ENCODE measurements at regions not wholly inside any gene's neighbourhood (a gene's known extent, or its start where the extent isn't known, plus 50 kb on each side); places are given as distances from the start of the nearest gene placed in this dataset.

- no peak for DNase-seq (ENCODE audit: low read depth)
- TF ChIP-seq, protein P1, sequence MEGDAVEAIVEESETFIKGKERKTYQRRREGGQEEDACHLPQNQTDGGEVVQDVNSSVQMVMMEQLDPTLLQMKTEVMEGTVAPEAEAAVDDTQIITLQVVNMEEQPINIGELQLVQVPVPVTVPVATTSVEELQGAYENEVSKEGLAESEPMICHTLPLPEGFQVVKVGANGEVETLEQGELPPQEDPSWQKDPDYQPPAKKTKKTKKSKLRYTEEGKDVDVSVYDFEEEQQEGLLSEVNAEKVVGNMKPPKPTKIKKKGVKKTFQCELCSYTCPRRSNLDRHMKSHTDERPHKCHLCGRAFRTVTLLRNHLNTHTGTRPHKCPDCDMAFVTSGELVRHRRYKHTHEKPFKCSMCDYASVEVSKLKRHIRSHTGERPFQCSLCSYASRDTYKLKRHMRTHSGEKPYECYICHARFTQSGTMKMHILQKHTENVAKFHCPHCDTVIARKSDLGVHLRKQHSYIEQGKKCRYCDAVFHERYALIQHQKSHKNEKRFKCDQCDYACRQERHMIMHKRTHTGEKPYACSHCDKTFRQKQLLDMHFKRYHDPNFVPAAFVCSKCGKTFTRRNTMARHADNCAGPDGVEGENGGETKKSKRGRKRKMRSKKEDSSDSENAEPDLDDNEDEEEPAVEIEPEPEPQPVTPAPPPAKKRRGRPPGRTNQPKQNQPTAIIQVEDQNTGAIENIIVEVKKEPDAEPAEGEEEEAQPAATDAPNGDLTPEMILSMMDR (IDR thresholded peaks at IDR 0.05; ENCODE audit: insufficient read depth, low read depth, low read length, missing control alignments), result no peak
Measured at GRCh38 chr10:78995987-78996791, 72.6 kb upstream of the ZMIZ1 start.

GRCh38 chr10:78996792-78997129, 72.0 kb upstream of the ZMIZ1 start:
- TF ChIP-seq, protein P1 (IDR thresholded peaks at IDR 0.05; ENCODE audit: insufficient read depth, low read depth, low read length, missing control alignments), result no peak
- no peak overlapping the region for H3K4me3 ChIP-seq (ENCODE audit: low read depth, low read length)
- DNase-seq (ENCODE audit: low read depth), result no peak

More at GRCh38 chr10:78995987-78996791, 72.6 kb upstream of the ZMIZ1 start:
- no peak overlapping the region for H3K4me3 ChIP-seq (ENCODE audit: low read depth, low read length)

DNA sequence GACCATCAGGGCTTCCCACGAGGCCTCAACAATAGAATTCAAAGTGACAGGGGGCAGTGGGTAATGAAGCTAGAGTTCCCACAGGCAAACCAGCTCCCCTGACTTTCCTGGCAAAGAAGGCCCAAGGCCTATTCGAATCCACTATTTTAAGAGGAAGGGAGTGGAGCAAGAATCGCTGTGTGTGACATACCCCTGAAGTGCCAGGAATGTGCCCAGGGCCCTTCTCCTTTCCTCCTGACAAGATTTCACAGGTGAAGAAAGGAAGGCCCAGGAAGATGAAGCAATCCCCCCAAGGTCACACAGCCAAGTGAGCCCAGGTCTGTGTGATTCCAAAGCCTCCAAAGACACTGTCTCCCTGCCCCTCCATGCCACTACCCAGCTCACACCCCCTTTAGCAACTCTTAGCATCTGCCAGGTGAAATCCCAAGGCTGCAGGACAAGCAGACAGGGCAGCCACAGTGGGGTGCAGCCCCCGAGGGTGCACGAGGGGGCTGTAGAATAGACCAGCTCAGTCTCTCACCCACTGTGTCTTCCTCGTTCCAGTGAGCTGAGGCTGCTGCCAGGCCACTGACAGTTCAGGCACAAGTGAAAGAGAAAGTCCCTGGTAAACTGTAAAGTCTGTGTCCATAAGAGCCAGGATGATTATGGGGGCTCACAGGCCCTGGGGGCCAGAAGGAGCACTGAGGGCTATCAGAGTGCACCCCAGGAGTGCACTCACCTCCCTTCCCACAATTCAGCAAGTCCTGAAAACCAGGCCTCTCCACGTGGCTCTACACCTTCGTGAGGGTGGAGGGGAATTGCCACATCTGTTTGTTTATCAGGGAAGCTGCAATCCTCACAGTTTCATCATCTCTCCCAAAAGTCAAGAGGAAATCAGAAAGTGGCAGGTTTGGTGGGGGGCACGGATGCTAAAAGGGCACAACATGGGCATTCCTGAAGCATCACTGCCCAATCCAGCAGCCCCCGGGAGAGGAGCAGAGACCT, 70.8 kb upstream of the ZMIZ1 start:
- TF ChIP-seq, protein P1 (IDR thresholded peaks at IDR 0.05; ENCODE audit: insufficient read depth, low read depth, low read length, missing control alignments), result no peak
- no peak for DNase-seq (ENCODE audit: low read depth)
- no peak overlapping the region for H3K4me3 ChIP-seq (ENCODE audit: low read depth, low read length)

- no peak for DNase-seq (ENCODE audit: low read depth)
- TF ChIP-seq, protein P1 (IDR thresholded peaks at IDR 0.05; ENCODE audit: insufficient read depth, low read depth, low read length, missing control alignments), result no peak
- no peak overlapping the region for H3K4me3 ChIP-seq (ENCODE audit: low read depth, low read length)
Measured at GRCh38 chr10:79001082-79001885, 67.5 kb upstream of the ZMIZ1 start.

DNA sequence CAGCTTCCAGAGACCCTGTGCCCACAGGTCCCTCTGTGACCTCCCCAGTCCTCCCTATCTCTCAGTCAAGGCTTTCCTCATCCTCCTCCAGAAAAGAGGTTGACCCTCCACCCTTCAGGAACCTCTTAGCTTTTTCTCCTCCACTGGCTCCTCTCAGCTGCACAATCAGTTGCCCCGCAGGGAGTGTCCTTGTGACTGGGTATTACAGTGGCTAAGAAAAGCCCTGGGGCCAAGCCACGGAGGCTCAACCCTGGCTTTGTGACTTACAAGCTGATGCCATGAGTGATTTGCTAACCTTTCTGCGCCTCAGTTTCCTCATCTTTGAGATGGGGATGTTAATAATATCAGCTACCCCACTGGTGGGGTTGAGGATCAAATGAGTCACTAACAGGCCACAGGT, 66.4 kb upstream of the ZMIZ1 start:
- TF ChIP-seq, protein P1 (IDR thresholded peaks at IDR 0.05; ENCODE audit: insufficient read depth, low read depth, low read length, missing control alignments), result no peak
- DNase-seq (ENCODE audit: low read depth), result no peak

More for the DNA sequence above, 66.4 kb upstream of the ZMIZ1 start:
- H3K4me3 ChIP-seq (ENCODE audit: low read depth, low read length), result no peak overlapping the region

All from GM12865 (cell line).